SK-N-SH (cell line): ENCODE measurements at regions not wholly inside any gene's neighbourhood (a gene's known extent, or its start where the extent isn't known, plus 50 kb on each side); places are given as distances from the start of the nearest gene placed in this dataset.

Experiments
- CTCF ChIP-seq: fragments of 200-600 bp; sonication (generic); IDR thresholded peaks from 2 replicates; pipeline ENCODE4 v1.6.1; 2017; ENCODE audit warnings: antibody characterized with exemption, mild to moderate bottlenecking, moderate library complexity
- EZH2phosphoT487 ChIP-seq: fragments of 200-600 bp; sonication (generic); IDR thresholded peaks from 2 replicates; pipeline ENCODE4 v1.6.1; 2017; ENCODE audit warnings: low read depth, mixed run types, mild to moderate bottlenecking, antibody characterized with exemption, moderate library complexity, borderline replicate concordance
- GATA2 ChIP-seq: sonication (generic); formaldehyde crosslinking; IDR thresholded peaks from 2 replicates; pipeline ENCODE4 v1.5.0; 2020; ENCODE audit warnings: mild to moderate bottlenecking, missing genetic modification reagents
- POLR2AphosphoS5 ChIP-seq: IDR thresholded peaks from 2 replicates; pipeline ENCODE4 v1.6.1; 2012; ENCODE audit warnings: low read depth, low read length
- RAD21 ChIP-seq: IDR thresholded peaks from 2 replicates; pipeline ENCODE4 v1.6.1; 2012; ENCODE audit warnings: mild to moderate bottlenecking, low read length
- TAF1 ChIP-seq: IDR thresholded peaks from 2 replicates; pipeline ENCODE4 v1.6.1; 2012; ENCODE audit warnings: low read depth, mild to moderate bottlenecking, low read length, moderate library complexity, borderline replicate concordance
- TEAD4 ChIP-seq: IDR thresholded peaks from 2 replicates; pipeline ENCODE4 v1.4.0; 2012; ENCODE audit warnings: mild to moderate bottlenecking, borderline replicate concordance; ENCODE audit not compliant: insufficient read depth
- USF1 ChIP-seq: IDR thresholded peaks from 2 replicates; pipeline ENCODE4 v1.4.0; 2012; ENCODE audit warnings: low read depth, borderline replicate concordance
- YY1 ChIP-seq: IDR thresholded peaks from 2 replicates; pipeline ENCODE4 v1.4.0; 2012; ENCODE audit warnings: low read depth, mild to moderate bottlenecking
- ZBTB33 ChIP-seq: IDR thresholded peaks from 2 replicates; pipeline ENCODE4 v1.4.0; 2012; ENCODE audit warnings: low read depth, borderline replicate concordance

GRCh38 chr6:67361264-67361663, 1273.8 kb upstream of the ADGRB3 start:
- TF ChIP-seq POLR2AphosphoS5, result no peak
- TF ChIP-seq ZBTB33, result no peak
- TF ChIP-seq YY1, result no peak
- no peak for TF ChIP-seq TAF1
- TF ChIP-seq GATA2, result no peak
- TF ChIP-seq CTCF, result no peak
- TF ChIP-seq RAD21, result no peak
- TF ChIP-seq TEAD4, result no peak
- TF ChIP-seq USF1, result no peak
- TF ChIP-seq EZH2phosphoT487, result no peak
